Neural cell (in vitro differentiated cells): ENCODE measurements at regions not wholly inside any gene's neighbourhood (a gene's known extent, or its start where the extent isn't known, plus 50 kb on each side); places are given as distances from the start of the nearest gene placed in this dataset.

Source experiments
- H2AFZ ChIP-seq: fragments of 200-600, 300-800 bp; sonication (generic), shearing (Covaris generic); 2 replicates; pipeline ENCODE4 v1.6.0; 2014; ENCODE audit warnings: low read depth, mild to moderate bottlenecking, antibody characterized with exemption, low read length, moderate library complexity
- H3F3A ChIP-seq: fragments of 200-600 bp; shearing (Covaris generic); 2 replicates; pipeline ENCODE4 v1.6.1; 2016; ENCODE audit warnings: mild to moderate bottlenecking, moderate library complexity, mixed read lengths, antibody characterized with exemption, low read length; ENCODE audit not compliant: insufficient read depth, poor library complexity, severe bottlenecking
- H3K27ac ChIP-seq: fragments of 200-600, 300-800 bp; sonication (generic), shearing (Covaris generic); 2 replicates; pipeline ENCODE4 v1.5.1; 2014; ENCODE audit warnings: mild to moderate bottlenecking, low read length, moderate library complexity
- H3K27me3 ChIP-seq: fragments of 300-800, 200-600 bp; sonication (generic), shearing (Covaris generic); 2 replicates; pipeline ENCODE4 v1.6.0; 2014; ENCODE audit warnings: mild to moderate bottlenecking, low read depth, low read length, moderate library complexity; ENCODE audit not compliant: insufficient read depth
- H3K36me3 ChIP-seq: fragments of 300-800, 200-600 bp; sonication (generic), shearing (Covaris generic); 2 replicates; pipeline ENCODE4 v1.5.1; 2014; ENCODE audit warnings: mild to moderate bottlenecking, antibody characterized with exemption, low read length, moderate library complexity; ENCODE audit not compliant: insufficient read depth
- H3K4me2 ChIP-seq: fragments of 300-800, 200-600 bp; sonication (generic), shearing (Covaris generic); 2 replicates; pipeline ENCODE4 v1.6.0; 2014; ENCODE audit warnings: mild to moderate bottlenecking, low read length
- H3K4me3 ChIP-seq: fragments of 300-800, 200-600 bp; sonication (generic), shearing (Covaris generic); 2 replicates; pipeline ENCODE4 v1.5.1; 2014; ENCODE audit warnings: mild to moderate bottlenecking, low read length, moderate library complexity
- H3K79me2 ChIP-seq: fragments of 200-600 bp; shearing (Covaris generic); replicated peaks from 2 replicates; pipeline ENCODE4 v1.6.0; 2014; ENCODE audit warnings: mild to moderate bottlenecking, low read length, moderate library complexity; ENCODE audit not compliant: insufficient read depth
- H3K9ac ChIP-seq: fragments of 300-800, 200-600 bp; sonication (generic), shearing (Covaris generic); 2 replicates; pipeline ENCODE4 v1.6.1; 2016; ENCODE audit warnings: mild to moderate bottlenecking, low read length, mixed read lengths
- H3K9me2 ChIP-seq: fragments of 200-600 bp; shearing (Covaris generic); 2 replicates; pipeline ENCODE4 v1.6.1; 2016; ENCODE audit warnings: mild to moderate bottlenecking, low read length, mixed read lengths; ENCODE audit not compliant: insufficient read depth
- H3K9me3 ChIP-seq: fragments of 200-600, 300-800 bp; sonication (generic), shearing (Covaris generic); 2 replicates; pipeline ENCODE4 v1.6.1; 2016; ENCODE audit warnings: mild to moderate bottlenecking, mixed run types, low read length, moderate library complexity, mixed read lengths
- H4K20me1 ChIP-seq: fragments of 200-600 bp; shearing (Covaris generic); 2 replicates; pipeline ENCODE4 v1.6.1; 2016; ENCODE audit warnings: mild to moderate bottlenecking, mixed run types; ENCODE audit not compliant: insufficient read depth
- EP300 ChIP-seq: fragments of 450-650 bp; conservative IDR thresholded peaks from 2 replicates; pipeline ENCODE4 v1.6.1; 2014; ENCODE audit warnings: antibody characterized with exemption, mild to moderate bottlenecking, moderate library complexity; ENCODE audit not compliant: poor library complexity, severe bottlenecking
- EZH2 ChIP-seq: fragments of 200-600, 300-800 bp; shearing (Covaris generic), sonication (generic); IDR thresholded peaks from 2 replicates; pipeline ENCODE4 v1.6.1; 2014; ENCODE audit warnings: antibody characterized with exemption, low read length, borderline replicate concordance, mild to moderate bottlenecking; ENCODE audit not compliant: insufficient read depth, poor library complexity, severe bottlenecking
- MXI1 ChIP-seq: fragments of 450-650 bp; conservative IDR thresholded peaks from 2 replicates; pipeline ENCODE4 v1.6.1; 2014; ENCODE audit warnings: antibody characterized with exemption, mild to moderate bottlenecking; ENCODE audit not compliant: poor library complexity, severe bottlenecking
- POLR2AphosphoS5 ChIP-seq: IDR thresholded peaks from 2 replicates; pipeline ENCODE4 v1.6.1; 2012
- RAD21 ChIP-seq: fragments of 450-650 bp; conservative IDR thresholded peaks from 2 replicates; pipeline ENCODE4 v1.6.1; 2014; ENCODE audit warnings: antibody characterized with exemption, mild to moderate bottlenecking, moderate library complexity
- SMC3 ChIP-seq: fragments of 450-650 bp; conservative IDR thresholded peaks from 2 replicates; pipeline ENCODE4 v1.6.1; 2014; ENCODE audit warnings: antibody characterized with exemption, mild to moderate bottlenecking, moderate library complexity; ENCODE audit not compliant: poor library complexity
- TAF1 ChIP-seq: IDR thresholded peaks from 2 replicates; pipeline ENCODE4 v1.6.1; 2012; ENCODE audit warnings: low read depth
- TF ChIP-seq, protein P1 (sequence below): fragments of 450-650 bp; IDR thresholded peaks from 2 replicates; pipeline ENCODE4 v1.5.1; 2014; ENCODE audit warnings: antibody characterized with exemption, mild to moderate bottlenecking, moderate library complexity; ENCODE audit not compliant: poor library complexity, severe bottlenecking
- TF ChIP-seq, protein P2 (sequence below): IDR thresholded peaks from 2 replicates; pipeline ENCODE4 v1.6.1; 2012; ENCODE audit warnings: borderline replicate concordance

DNA sequence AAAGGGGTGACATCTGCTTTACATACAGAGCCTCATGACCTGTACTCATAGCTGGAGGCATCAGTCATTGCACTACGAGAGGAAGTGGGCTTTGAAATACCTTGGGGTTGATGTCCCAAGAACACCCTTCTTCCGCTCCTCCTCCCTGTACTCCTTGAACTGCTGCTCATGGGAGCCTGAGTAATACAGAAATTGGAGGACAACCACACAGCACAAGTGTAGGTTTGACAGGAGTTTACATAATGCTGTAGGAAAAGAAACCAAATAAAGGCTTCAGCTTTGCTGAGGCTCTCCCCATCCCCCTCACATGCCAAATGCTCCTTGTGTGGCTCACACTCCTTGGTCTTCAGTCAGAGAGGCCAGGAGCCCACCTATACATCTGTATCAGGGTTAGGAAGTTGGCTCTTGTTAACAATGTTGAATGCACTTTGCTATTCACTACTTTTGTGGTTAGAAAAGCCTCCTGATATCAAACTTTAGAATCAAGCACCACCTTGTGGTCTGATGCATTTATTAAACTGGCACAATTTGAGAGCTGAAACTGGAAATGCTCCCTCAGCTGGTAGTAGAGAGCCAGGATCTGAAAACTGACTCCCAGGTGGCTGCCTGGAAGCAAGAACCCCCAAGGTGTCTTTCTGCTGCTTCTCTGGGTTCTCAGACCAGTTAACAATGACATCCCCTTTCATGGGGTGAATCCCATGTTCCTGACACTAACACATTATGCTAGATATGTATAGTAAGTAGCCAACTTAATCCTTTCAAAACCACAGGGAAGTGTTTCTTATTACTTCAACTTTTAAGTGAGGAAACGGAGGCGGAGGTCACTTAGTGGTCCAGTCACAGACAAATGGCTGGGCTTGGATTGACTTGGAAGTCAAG, 56.2 kb upstream of the EDN1 start:
- no peaks in the 10 kb centered on the region for H3F3A ChIP-seq
- TF ChIP-seq EZH2, result no peak
- no peak for TF ChIP-seq POLR2AphosphoS5
- TF ChIP-seq SMC3, result peak; percentile 99
- TF ChIP-seq, protein P1, sequence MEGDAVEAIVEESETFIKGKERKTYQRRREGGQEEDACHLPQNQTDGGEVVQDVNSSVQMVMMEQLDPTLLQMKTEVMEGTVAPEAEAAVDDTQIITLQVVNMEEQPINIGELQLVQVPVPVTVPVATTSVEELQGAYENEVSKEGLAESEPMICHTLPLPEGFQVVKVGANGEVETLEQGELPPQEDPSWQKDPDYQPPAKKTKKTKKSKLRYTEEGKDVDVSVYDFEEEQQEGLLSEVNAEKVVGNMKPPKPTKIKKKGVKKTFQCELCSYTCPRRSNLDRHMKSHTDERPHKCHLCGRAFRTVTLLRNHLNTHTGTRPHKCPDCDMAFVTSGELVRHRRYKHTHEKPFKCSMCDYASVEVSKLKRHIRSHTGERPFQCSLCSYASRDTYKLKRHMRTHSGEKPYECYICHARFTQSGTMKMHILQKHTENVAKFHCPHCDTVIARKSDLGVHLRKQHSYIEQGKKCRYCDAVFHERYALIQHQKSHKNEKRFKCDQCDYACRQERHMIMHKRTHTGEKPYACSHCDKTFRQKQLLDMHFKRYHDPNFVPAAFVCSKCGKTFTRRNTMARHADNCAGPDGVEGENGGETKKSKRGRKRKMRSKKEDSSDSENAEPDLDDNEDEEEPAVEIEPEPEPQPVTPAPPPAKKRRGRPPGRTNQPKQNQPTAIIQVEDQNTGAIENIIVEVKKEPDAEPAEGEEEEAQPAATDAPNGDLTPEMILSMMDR, result peak; percentile 98
- no peak for TF ChIP-seq EP300
- TF ChIP-seq TAF1, result no peak
- TF ChIP-seq, protein P2, sequence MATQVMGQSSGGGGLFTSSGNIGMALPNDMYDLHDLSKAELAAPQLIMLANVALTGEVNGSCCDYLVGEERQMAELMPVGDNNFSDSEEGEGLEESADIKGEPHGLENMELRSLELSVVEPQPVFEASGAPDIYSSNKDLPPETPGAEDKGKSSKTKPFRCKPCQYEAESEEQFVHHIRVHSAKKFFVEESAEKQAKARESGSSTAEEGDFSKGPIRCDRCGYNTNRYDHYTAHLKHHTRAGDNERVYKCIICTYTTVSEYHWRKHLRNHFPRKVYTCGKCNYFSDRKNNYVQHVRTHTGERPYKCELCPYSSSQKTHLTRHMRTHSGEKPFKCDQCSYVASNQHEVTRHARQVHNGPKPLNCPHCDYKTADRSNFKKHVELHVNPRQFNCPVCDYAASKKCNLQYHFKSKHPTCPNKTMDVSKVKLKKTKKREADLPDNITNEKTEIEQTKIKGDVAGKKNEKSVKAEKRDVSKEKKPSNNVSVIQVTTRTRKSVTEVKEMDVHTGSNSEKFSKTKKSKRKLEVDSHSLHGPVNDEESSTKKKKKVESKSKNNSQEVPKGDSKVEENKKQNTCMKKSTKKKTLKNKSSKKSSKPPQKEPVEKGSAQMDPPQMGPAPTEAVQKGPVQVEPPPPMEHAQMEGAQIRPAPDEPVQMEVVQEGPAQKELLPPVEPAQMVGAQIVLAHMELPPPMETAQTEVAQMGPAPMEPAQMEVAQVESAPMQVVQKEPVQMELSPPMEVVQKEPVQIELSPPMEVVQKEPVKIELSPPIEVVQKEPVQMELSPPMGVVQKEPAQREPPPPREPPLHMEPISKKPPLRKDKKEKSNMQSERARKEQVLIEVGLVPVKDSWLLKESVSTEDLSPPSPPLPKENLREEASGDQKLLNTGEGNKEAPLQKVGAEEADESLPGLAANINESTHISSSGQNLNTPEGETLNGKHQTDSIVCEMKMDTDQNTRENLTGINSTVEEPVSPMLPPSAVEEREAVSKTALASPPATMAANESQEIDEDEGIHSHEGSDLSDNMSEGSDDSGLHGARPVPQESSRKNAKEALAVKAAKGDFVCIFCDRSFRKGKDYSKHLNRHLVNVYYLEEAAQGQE, result no peak
- no peak for TF ChIP-seq MXI1
- peak; percentile 96 for TF ChIP-seq RAD21
- H3K27me3 ChIP-seq, result no peaks in the 10 kb centered on the region
- H2AFZ ChIP-seq, result no peak overlapping the region
- no peaks in the 10 kb centered on the region for H3K9me2 ChIP-seq
- no peaks in the 10 kb centered on the region for H3K79me2 ChIP-seq
- H4K20me1 ChIP-seq, result no peaks in the 10 kb centered on the region
- no peak overlapping the region for H3K27ac ChIP-seq
- no peaks in the 10 kb centered on the region for H3K36me3 ChIP-seq
- H3K9ac ChIP-seq, result no peak overlapping the region
- H3K4me2 ChIP-seq, result no peak overlapping the region
- H3K9me3 ChIP-seq, result no peaks in the 10 kb centered on the region
- H3K4me3 ChIP-seq, result no peak overlapping the region

GRCh38 chr6:12235341-12235740, 54.8 kb upstream of the EDN1 start:
- TF ChIP-seq, protein P1, result no peak
- no peak for TF ChIP-seq TAF1
- no peaks in the 10 kb centered on the region for H4K20me1 ChIP-seq

More at GRCh38 chr6:12235341-12235740, 54.8 kb upstream of the EDN1 start:
- Histone ChIP-seq H3K4me3 (no peak overlapping the region), H3F3A (no peaks in the 10 kb centered on the region), H3K9me2 (no peaks in the 10 kb centered on the region), H3K79me2 (no peaks in the 10 kb centered on the region), H3K36me3 (no peaks in the 10 kb centered on the region), H3K9me3 (no peaks in the 10 kb centered on the region), H3K27me3 (no peaks in the 10 kb centered on the region), H3K9ac (no peak overlapping the region), H3K27ac (no peak overlapping the region), H3K4me2 (no peak overlapping the region), H2AFZ (no peak overlapping the region)
